Sigmoid colon (tissue), 6 donors: ENCODE measurements at regions not wholly inside any gene's neighbourhood (a gene's known extent, or its start where the extent isn't known, plus 50 kb on each side); places are given as distances from the start of the nearest gene placed in this dataset.

ENCODE experiments used
- DNase-seq: peaks from one replicate; pipeline ENCODE4 v3.0.0-alpha.2; 2019
- H3K27ac ChIP-seq, 4 donors: fragments of 200-600 bp; sonication (generic); one replicate each; pipeline ENCODE4 v1.5.1; 2016 to 2019; ENCODE audit warnings: mild to moderate bottlenecking in 1 of 4
- H3K27me3 ChIP-seq, 3 donors: fragments of 200-600 bp; sonication (generic); one replicate each; pipeline ENCODE4 v1.5.1; 2019; ENCODE audit warnings: mild to moderate bottlenecking in 1 of 3
- H3K36me3 ChIP-seq, 4 donors: fragments of 200-600 bp; sonication (generic); one replicate each; pipeline ENCODE4 v1.5.1; 2016 to 2019
- H3K4me1 ChIP-seq, 4 donors: fragments of 200-600 bp; sonication (generic); one replicate each; pipeline ENCODE4 v1.5.1; 2017 to 2019
- H3K4me3 ChIP-seq, 4 donors: fragments of 200-600 bp; sonication (generic); one replicate each; pipeline ENCODE4 v1.5.1; 2017 to 2019; ENCODE audit warnings: mild to moderate bottlenecking in 2 of 4, moderate library complexity in 1 of 4
- H3K9me3 ChIP-seq, 4 donors: fragments of 200-600 bp in 3 of 4; sonication (generic) in 3 of 4; one replicate each; pipeline versions ENCODE4 v1.5.1 to v1.6.1; 2013 to 2019
- EP300 ChIP-seq, 4 donors: sonication (generic); formaldehyde crosslinking; IDR thresholded peaks; one replicate each; pipeline ENCODE4 v1.6.1; 2017; ENCODE audit warnings: antibody characterized with exemption in 4 of 4
- POLR2A ChIP-seq, 2 donors: fragments of 450-650 bp; IDR thresholded peaks; one replicate each; pipeline ENCODE4 v1.6.1; 2016; ENCODE audit warnings: antibody characterized with exemption in 2 of 2, mild to moderate bottlenecking in 2 of 2, moderate library complexity in 2 of 2
- POLR2AphosphoS5 ChIP-seq, 4 donors: sonication (generic); formaldehyde crosslinking; IDR thresholded peaks; one replicate each; pipeline ENCODE4 v1.6.1; 2017; ENCODE audit warnings: antibody characterized with exemption in 4 of 4
- WGBS, 2 donors: extraction: QIAGEN DNeasy Blood & Tissue Kit; methylation state at CpG; one replicate each; pipeline ENCODE4 v1.1.7; 2013; 5-methylcytosine and 5-hydroxymethylcytosine counted together
- intact Hi-C: fragments of 100-400 bp; cut with DNase I; formaldehyde crosslinking; loops from one replicate; pipeline ENCODE4 v1.15.1; 2023
- TF ChIP-seq, protein P1 (sequence below), 4 experiments: fragments of 450-650 bp in 3 of 4; fragments of 200-600 bp in 1 of 4; IDR thresholded peaks; one replicate each; pipeline ENCODE4 v1.5.1; 2016 to 2019; ENCODE audit warnings: antibody characterized with exemption in 4 of 4, mild to moderate bottlenecking in 3 of 4, moderate library complexity in 2 of 4
- donor health status: healthy with polysubstance abuse.
- donor health status: healthy.

DNA sequence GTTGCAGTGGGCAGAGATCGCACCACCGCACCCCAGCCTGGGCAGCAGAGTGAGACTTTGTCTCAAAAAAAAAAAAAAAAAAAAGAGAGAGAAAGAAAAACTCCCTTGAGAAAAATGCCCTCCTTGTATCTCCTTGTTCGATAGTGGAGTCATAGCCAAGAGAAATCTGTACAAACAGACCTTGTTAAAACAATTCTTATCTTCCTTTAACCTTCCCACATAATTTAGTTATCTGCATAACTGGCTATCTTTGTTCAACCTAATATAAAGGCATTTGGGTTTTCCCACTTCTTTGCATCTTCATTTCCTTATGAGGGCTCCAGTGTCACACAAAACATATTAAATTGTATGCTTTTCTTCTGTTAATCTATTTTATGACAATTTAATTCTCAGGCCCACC lies 65.1 kb upstream of the ATP11B start:
- peaks cover 0 to 11% (median 0%) of the 10 kb centered on the region in 3 donors for H3K27me3 ChIP-seq
- H3K36me3 ChIP-seq: no peaks in the 10 kb centered on the region
- 74 to 96% methylated on average over 3 of the region's 3 CpGs for WGBS, 2 donors
- no peak overlapping the region for H3K27ac ChIP-seq
- DNase-seq: no peak
- no peaks in the 10 kb centered on the region for H3K9me3 ChIP-seq
- no peak overlapping the region for H3K4me3 ChIP-seq
- intact Hi-C loops: no loop called here
- TF ChIP-seq EP300 (IDR thresholded peaks at IDR 0.05) (no peak), POLR2A (IDR thresholded peaks at IDR 0.05) (no peak), POLR2AphosphoS5 (IDR thresholded peaks at IDR 0.05) (no peak)
- TF ChIP-seq, protein P1, sequence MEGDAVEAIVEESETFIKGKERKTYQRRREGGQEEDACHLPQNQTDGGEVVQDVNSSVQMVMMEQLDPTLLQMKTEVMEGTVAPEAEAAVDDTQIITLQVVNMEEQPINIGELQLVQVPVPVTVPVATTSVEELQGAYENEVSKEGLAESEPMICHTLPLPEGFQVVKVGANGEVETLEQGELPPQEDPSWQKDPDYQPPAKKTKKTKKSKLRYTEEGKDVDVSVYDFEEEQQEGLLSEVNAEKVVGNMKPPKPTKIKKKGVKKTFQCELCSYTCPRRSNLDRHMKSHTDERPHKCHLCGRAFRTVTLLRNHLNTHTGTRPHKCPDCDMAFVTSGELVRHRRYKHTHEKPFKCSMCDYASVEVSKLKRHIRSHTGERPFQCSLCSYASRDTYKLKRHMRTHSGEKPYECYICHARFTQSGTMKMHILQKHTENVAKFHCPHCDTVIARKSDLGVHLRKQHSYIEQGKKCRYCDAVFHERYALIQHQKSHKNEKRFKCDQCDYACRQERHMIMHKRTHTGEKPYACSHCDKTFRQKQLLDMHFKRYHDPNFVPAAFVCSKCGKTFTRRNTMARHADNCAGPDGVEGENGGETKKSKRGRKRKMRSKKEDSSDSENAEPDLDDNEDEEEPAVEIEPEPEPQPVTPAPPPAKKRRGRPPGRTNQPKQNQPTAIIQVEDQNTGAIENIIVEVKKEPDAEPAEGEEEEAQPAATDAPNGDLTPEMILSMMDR (IDR thresholded peaks at IDR 0.05): no peak
- no peaks in the 10 kb centered on the region for H3K4me1 ChIP-seq

DNA sequence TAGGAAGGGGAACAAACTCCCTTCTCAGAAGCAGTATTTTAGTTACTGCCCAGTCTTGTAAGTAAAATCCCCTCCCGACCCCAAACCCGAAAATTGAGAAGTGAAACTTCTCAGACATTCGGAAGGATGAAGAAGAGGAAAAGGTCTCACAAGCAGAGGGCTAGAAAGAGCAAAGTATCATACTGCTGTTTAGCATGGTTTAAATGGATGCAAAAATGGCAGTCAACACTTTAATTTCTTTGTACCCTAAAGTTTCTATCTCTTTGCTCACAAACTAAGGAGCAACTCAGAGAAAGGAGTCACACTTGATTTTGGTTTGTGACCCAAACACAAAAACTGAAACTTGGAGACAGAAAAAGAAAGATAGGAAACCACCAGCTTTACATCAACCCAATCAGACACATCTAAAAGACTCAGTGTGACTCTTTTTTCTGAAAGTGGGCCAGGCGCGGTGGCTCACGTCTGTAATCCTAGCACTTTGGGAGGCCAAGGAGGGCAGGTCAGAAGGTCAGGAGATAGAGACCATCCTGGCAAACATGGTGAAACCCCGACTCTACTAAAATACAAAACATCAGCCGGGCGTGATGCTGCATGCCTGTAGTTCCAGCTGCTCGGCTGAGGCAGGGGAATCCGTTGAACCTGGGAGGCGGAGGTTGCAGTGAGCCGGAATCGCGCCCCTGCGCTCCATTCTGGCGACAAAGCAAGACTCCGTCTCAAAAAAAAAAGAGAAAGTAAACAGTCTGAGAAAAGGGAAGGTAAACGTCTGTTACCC lies 63.2 kb upstream of the ATP11B start:
- TF ChIP-seq POLR2AphosphoS5 (IDR thresholded peaks at IDR 0.05) (no peak), EP300 (IDR thresholded peaks at IDR 0.05) (no peak), POLR2A (IDR thresholded peaks at IDR 0.05) (no peak)
- TF ChIP-seq, protein P1 (IDR thresholded peaks at IDR 0.05): no peak
- Histone ChIP-seq H3K4me3 (no peak overlapping the region), H3K27me3 (peaks cover 0 to 4% (median 0%) of the 10 kb centered on the region in 3 donors), H3K9me3 (no peaks in the 10 kb centered on the region), H3K36me3 (no peaks in the 10 kb centered on the region), H3K4me1 (no peaks in the 10 kb centered on the region), H3K27ac (no peak overlapping the region)
- DNase-seq: no peak
- intact Hi-C loops: no loop called here
- WGBS, 2 donors: 29 to 64% methylated on average over 19 of the region's 19 CpGs

DNA sequence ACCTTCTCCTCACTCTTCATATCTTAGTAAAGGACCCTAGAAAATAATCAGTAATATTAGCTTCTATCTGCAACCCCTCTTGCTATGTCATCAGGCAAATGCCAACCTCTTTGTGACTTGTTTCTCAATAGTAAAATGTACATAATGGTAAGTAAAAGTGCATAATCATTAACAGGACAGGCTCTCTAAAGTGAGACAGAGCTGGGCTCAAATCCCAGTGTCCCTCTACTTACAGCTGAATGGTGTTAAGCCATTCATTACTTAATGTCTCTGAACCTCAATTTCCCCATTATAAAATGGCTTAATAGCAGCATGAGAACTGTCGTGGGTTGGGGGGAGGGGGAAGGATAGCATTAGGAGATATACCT lies 62.6 kb upstream of the ATP11B start:
- Histone ChIP-seq H3K27ac (no peak overlapping the region), H3K4me1 (peaks cover 0 to 3% (median 0%) of the 10 kb centered on the region in 4 donors), H3K36me3 (no peaks in the 10 kb centered on the region), H3K4me3 (no peak overlapping the region), H3K9me3 (no peaks in the 10 kb centered on the region), H3K27me3 (no peaks in the 10 kb centered on the region)
- TF ChIP-seq POLR2A (IDR thresholded peaks at IDR 0.05) (no peak), EP300 (IDR thresholded peaks at IDR 0.05) (no peak), POLR2AphosphoS5 (IDR thresholded peaks at IDR 0.05) (no peak)
- TF ChIP-seq, protein P1 (IDR thresholded peaks at IDR 0.05): no peak
- intact Hi-C loops: no loop called here
- WGBS, 2 donors: 29 to 66% methylated on average over 1 of the region's 1 CpG
- DNase-seq: no peak

DNA sequence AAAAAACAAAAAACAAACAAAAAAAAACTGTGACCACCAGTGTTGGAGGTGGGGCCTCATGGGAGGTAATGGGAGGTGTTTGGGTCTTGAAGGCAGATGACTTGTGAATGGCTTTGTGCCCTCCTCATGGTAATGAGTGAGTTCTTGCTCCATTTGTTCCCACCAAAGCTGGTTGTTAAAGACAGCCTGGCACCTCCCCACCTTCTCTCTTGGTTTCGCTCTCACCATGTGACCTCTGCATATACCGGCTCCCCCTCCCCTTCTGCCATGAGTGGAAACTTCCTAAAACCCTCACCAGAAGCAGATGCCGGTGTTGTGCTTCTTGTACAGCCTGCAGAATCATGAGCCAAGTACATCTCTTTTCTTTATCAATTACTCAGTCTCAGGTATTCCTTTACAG lies 61.5 kb upstream of the ATP11B start:
- H3K36me3 ChIP-seq: no peaks in the 10 kb centered on the region
- H3K9me3 ChIP-seq: no peaks in the 10 kb centered on the region
- no peak overlapping the region for H3K4me3 ChIP-seq
- TF ChIP-seq POLR2A (IDR thresholded peaks at IDR 0.05) (no peak), POLR2AphosphoS5 (IDR thresholded peaks at IDR 0.05) (no peak), EP300 (IDR thresholded peaks at IDR 0.05) (no peak)
- TF ChIP-seq, protein P1 (IDR thresholded peaks at IDR 0.05): no peak
- DNase-seq: no peak
- no peaks in the 10 kb centered on the region for H3K27me3 ChIP-seq
- no peak overlapping the region for H3K27ac ChIP-seq
- H3K4me1 ChIP-seq: peaks cover 0 to 5% (median 0%) of the 10 kb centered on the region in 4 donors
- intact Hi-C loops: no loop called here
- 86 to 92% methylated on average over 3 of the region's 3 CpGs for WGBS, 2 donors
